ENCODE measurements at regions not wholly inside any gene's neighbourhood (a gene's known extent, or its start where the extent isn't known, plus 50 kb on each side); places are given as distances from the start of the nearest gene placed in this dataset.

GRCh38 chr11:95584180-95584579 lies 205.4 kb downstream of the FAM76B start:
- no peak overlapping the region for H3K4me3 Mint-ChIP-seq
- CTCF ChIA-PET: no interaction called here
- peaks cover 2% of the 10 kb centered on the region for H3K4me1 Mint-ChIP-seq (ENCODE audit: low read depth)

GRCh38 chr11:95577716-95578460 lies 211.7 kb downstream of the FAM76B start:
- Mint-ChIP-seq H3K27ac (no peak overlapping the region), H3K9me3 (ENCODE audit: insufficient read depth) (peaks cover 5% of the 10 kb centered on the region), H3K4me3 (no peak overlapping the region), H3K4me1 (ENCODE audit: low read depth) (no peaks in the 10 kb centered on the region), H3K36me3 (ENCODE audit: low read depth) (no peaks in the 10 kb centered on the region), H3K27me3 (ENCODE audit: low read depth) (no peaks in the 10 kb centered on the region)
- ChIA-PET POLR2A (no interaction called here), CTCF (interaction anchor here (0.6 kb wide), 1 partner anchor 14 kb away, joined by 3 read pairs; no protein-coding TSS in a partner anchor)
- no peak for ATAC-seq
- no peak for DNase-seq

More at GRCh38 chr11:95584180-95584579, 205.4 kb downstream of the FAM76B start:
- H3K27me3 Mint-ChIP-seq (ENCODE audit: low read depth): no peaks in the 10 kb centered on the region
- POLR2A ChIA-PET: interaction anchor here (1.1 kb wide), 1 partner anchor 121 kb away, joined by 4 read pairs; no protein-coding TSS in a partner anchor
- ATAC-seq: no peak
- H3K27ac Mint-ChIP-seq: no peak overlapping the region
- DNase-seq: no peak
- no peaks in the 10 kb centered on the region for H3K36me3 Mint-ChIP-seq (ENCODE audit: low read depth)
- no peaks in the 10 kb centered on the region for H3K9me3 Mint-ChIP-seq (ENCODE audit: insufficient read depth)

GRCh38 chr11:95576146-95576845 lies 213.3 kb downstream of the FAM76B start:
- ChIA-PET POLR2A (no interaction called here), CTCF (interaction anchor here (0.7 to 1.4 kb wide), 3 partner anchors 20 to 135 kb away, joined by 3 to 4 read pairs (median 3); no protein-coding TSS in a partner anchor)
- Mint-ChIP-seq H3K9me3 (ENCODE audit: insufficient read depth) (peaks cover 5% of the 10 kb centered on the region), H3K27ac (no peak overlapping the region), H3K4me1 (ENCODE audit: low read depth) (no peaks in the 10 kb centered on the region), H3K36me3 (ENCODE audit: low read depth) (no peaks in the 10 kb centered on the region), H3K4me3 (no peak overlapping the region), H3K27me3 (ENCODE audit: low read depth) (peaks cover 3% of the 10 kb centered on the region)
- DNase-seq (no peak), ATAC-seq (no peak)

GRCh38 chr11:95575517-95575916 lies 214.1 kb downstream of the FAM76B start:
- POLR2A ChIA-PET: no interaction called here
- no peak for DNase-seq
- H3K27me3 Mint-ChIP-seq (ENCODE audit: low read depth): peaks cover 3% of the 10 kb centered on the region
- CTCF ChIA-PET: interaction anchor here (0.7 to 1.4 kb wide), 2 partner anchors 21 to 130 kb away, joined by 3 read pairs; no protein-coding TSS in a partner anchor
- H3K9me3 Mint-ChIP-seq (ENCODE audit: insufficient read depth): peaks cover 8% of the 10 kb centered on the region
- no peak overlapping the region for H3K4me3 Mint-ChIP-seq
- ATAC-seq: no peak
- peaks cover 3% of the 10 kb centered on the region for H3K36me3 Mint-ChIP-seq (ENCODE audit: low read depth)
- no peak overlapping the region for H3K27ac Mint-ChIP-seq
- no peaks in the 10 kb centered on the region for H3K4me1 Mint-ChIP-seq (ENCODE audit: low read depth)

GRCh38 chr11:95571718-95572260 lies 217.8 kb downstream of the FAM76B start:
- ATAC-seq: no peak
- no peaks in the 10 kb centered on the region for H3K4me1 Mint-ChIP-seq (ENCODE audit: low read depth)
- H3K27ac Mint-ChIP-seq: no peak overlapping the region
- DNase-seq: no peak
- peaks cover 10% of the 10 kb centered on the region for H3K9me3 Mint-ChIP-seq (ENCODE audit: insufficient read depth)
- no peak overlapping the region for H3K4me3 Mint-ChIP-seq
- H3K27me3 Mint-ChIP-seq (ENCODE audit: low read depth): peaks cover 3% of the 10 kb centered on the region
- peaks cover 7% of the 10 kb centered on the region for H3K36me3 Mint-ChIP-seq (ENCODE audit: low read depth)
- ChIA-PET CTCF (no interaction called here), POLR2A (no interaction called here)

GRCh38 chr11:95570845-95571244 lies 218.7 kb downstream of the FAM76B start:
- no peak for ATAC-seq
- peaks cover 7% of the 10 kb centered on the region for H3K36me3 Mint-ChIP-seq (ENCODE audit: low read depth)
- H3K9me3 Mint-ChIP-seq (ENCODE audit: insufficient read depth): peaks cover 9% of the 10 kb centered on the region
- DNase-seq: no peak
- no peak overlapping the region for H3K4me3 Mint-ChIP-seq
- no peak overlapping the region for H3K27ac Mint-ChIP-seq
- peaks cover 3% of the 10 kb centered on the region for H3K27me3 Mint-ChIP-seq (ENCODE audit: low read depth)
- CTCF ChIA-PET: no interaction called here
- H3K4me1 Mint-ChIP-seq (ENCODE audit: low read depth): no peaks in the 10 kb centered on the region
- POLR2A ChIA-PET: no interaction called here

- Mint-ChIP-seq H3K9me3 (ENCODE audit: insufficient read depth) (peaks cover 5% of the 10 kb centered on the region), H3K27me3 (ENCODE audit: low read depth) (peaks cover 3% of the 10 kb centered on the region), H3K4me3 (no peak overlapping the region), H3K4me1 (ENCODE audit: low read depth) (peaks cover 5% of the 10 kb centered on the region), H3K36me3 (ENCODE audit: low read depth) (peaks cover 7% of the 10 kb centered on the region), H3K27ac (no peak overlapping the region)
- no peak for DNase-seq
- POLR2A ChIA-PET: no interaction called here
- ATAC-seq: no peak
- CTCF ChIA-PET: no interaction called here
Observed at GRCh38 chr11:95569207-95569606, 220.4 kb downstream of the FAM76B start.

GRCh38 chr11:95568281-95568680 lies 221.3 kb downstream of the FAM76B start:
- ATAC-seq: no peak
- H3K4me3 Mint-ChIP-seq: no peak overlapping the region
- no peak for DNase-seq
- H3K36me3 Mint-ChIP-seq (ENCODE audit: low read depth): peaks cover 7% of the 10 kb centered on the region
- POLR2A ChIA-PET: no interaction called here
- CTCF ChIA-PET: no interaction called here
- H3K4me1 Mint-ChIP-seq (ENCODE audit: low read depth): peaks cover 7% of the 10 kb centered on the region
- peaks cover 3% of the 10 kb centered on the region for H3K27me3 Mint-ChIP-seq (ENCODE audit: low read depth)
- peaks cover 5% of the 10 kb centered on the region for H3K9me3 Mint-ChIP-seq (ENCODE audit: insufficient read depth)
- H3K27ac Mint-ChIP-seq: no peak overlapping the region

GRCh38 chr11:95567685-95568084 lies 221.9 kb downstream of the FAM76B start:
- CTCF ChIA-PET: interaction anchor here (1.0 kb wide), 1 partner anchor 138 kb away, joined by 3 read pairs; no protein-coding TSS in a partner anchor
- POLR2A ChIA-PET: no interaction called here
- Mint-ChIP-seq H3K36me3 (ENCODE audit: low read depth) (peaks cover 7% of the 10 kb centered on the region), H3K9me3 (ENCODE audit: insufficient read depth) (peaks cover 5% of the 10 kb centered on the region), H3K4me1 (ENCODE audit: low read depth) (peaks cover 7% of the 10 kb centered on the region), H3K27me3 (ENCODE audit: low read depth) (peaks cover 3% of the 10 kb centered on the region), H3K4me3 (no peak overlapping the region), H3K27ac (no peak overlapping the region)
- DNase-seq (no peak), ATAC-seq (no peak)

GRCh38 chr11:95566211-95566610 lies 223.4 kb downstream of the FAM76B start:
- no peak overlapping the region for H3K27ac Mint-ChIP-seq
- H3K36me3 Mint-ChIP-seq (ENCODE audit: low read depth): peaks cover 7% of the 10 kb centered on the region
- ChIA-PET POLR2A (no interaction called here), CTCF (no interaction called here)
- no peaks in the 10 kb centered on the region for H3K27me3 Mint-ChIP-seq (ENCODE audit: low read depth)
- ATAC-seq (no peak), DNase-seq (no peak)
- peaks cover 7% of the 10 kb centered on the region for H3K4me1 Mint-ChIP-seq (ENCODE audit: low read depth)
- H3K9me3 Mint-ChIP-seq (ENCODE audit: insufficient read depth): peaks cover 9% of the 10 kb centered on the region
- H3K4me3 Mint-ChIP-seq: no peak overlapping the region

- Mint-ChIP-seq H3K4me1 (ENCODE audit: low read depth) (peaks cover 7% of the 10 kb centered on the region), H3K36me3 (ENCODE audit: low read depth) (peaks cover 6% of the 10 kb centered on the region), H3K4me3 (no peak overlapping the region), H3K27ac (no peak overlapping the region), H3K9me3 (ENCODE audit: insufficient read depth) (peaks cover 8% of the 10 kb centered on the region), H3K27me3 (ENCODE audit: low read depth) (no peaks in the 10 kb centered on the region)
- no peak for ATAC-seq
- no peak for DNase-seq
- ChIA-PET POLR2A (no interaction called here), CTCF (no interaction called here)
Observed at GRCh38 chr11:95565724-95566141, 223.8 kb downstream of the FAM76B start.

- ATAC-seq (no peak), DNase-seq (no peak)
- H3K4me3 Mint-ChIP-seq: no peak overlapping the region
- H3K27me3 Mint-ChIP-seq (ENCODE audit: low read depth): no peaks in the 10 kb centered on the region
- no peak overlapping the region for H3K27ac Mint-ChIP-seq
- H3K9me3 Mint-ChIP-seq (ENCODE audit: insufficient read depth): peaks cover 4% of the 10 kb centered on the region
- ChIA-PET CTCF (interaction anchor here (0.6 to 3.0 kb wide), 3 partner anchors 14 to 409 kb away, joined by 3 to 12 read pairs (median 4); no protein-coding TSS in a partner anchor), POLR2A (no interaction called here)
- H3K36me3 Mint-ChIP-seq (ENCODE audit: low read depth): no peaks in the 10 kb centered on the region
- H3K4me1 Mint-ChIP-seq (ENCODE audit: low read depth): peaks cover 7% of the 10 kb centered on the region
Observed at GRCh38 chr11:95563859-95564258, 225.7 kb downstream of the FAM76B start.
